Activated T-helper 17 cell treated with anti-CD3 and anti-CD28 coated beads, Interleukin-2, amount 50 U/mL, for 72 hours (primary cell): ENCODE measurements at regions not wholly inside any gene's neighbourhood (a gene's known extent, or its start where the extent isn't known, plus 50 kb on each side); places are given as distances from the start of the nearest gene placed in this dataset.

Experiments
- ATAC-seq: fragments of 150-1000 bp; cut with Tn5 transposase; replicated peaks from 2 replicates; pipeline ENCODE4 v1.10.0; 2021; ENCODE audit warnings: mild to moderate bottlenecking, moderate library complexity
- H3K27ac Mint-ChIP-seq: one replicate; pipeline ENCODE4 v1.8.0; 2022; ENCODE audit warnings: mixed read lengths
- H3K27me3 Mint-ChIP-seq: one replicate; pipeline ENCODE4 v1.8.0; 2022; ENCODE audit warnings: mixed read lengths
- H3K36me3 Mint-ChIP-seq: one replicate; pipeline ENCODE4 v1.8.0; 2022; ENCODE audit warnings: low read depth, mild to moderate bottlenecking, mixed read lengths
- H3K4me1 Mint-ChIP-seq: one replicate; pipeline ENCODE4 v1.8.0; 2022; ENCODE audit warnings: mixed read lengths
- H3K4me3 Mint-ChIP-seq: one replicate; pipeline ENCODE4 v1.8.0; 2022; ENCODE audit warnings: mild to moderate bottlenecking, mixed read lengths
- H3K9me3 Mint-ChIP-seq: one replicate; pipeline ENCODE4 v1.8.0; 2022; ENCODE audit warnings: mixed read lengths

GRCh38 chr11:80432057-80432456 is 991.2 kb upstream of the TENM4 start:
- H3K4me1 Mint-ChIP-seq, result no peaks in the 10 kb centered on the region
- no peaks in the 10 kb centered on the region for H3K27me3 Mint-ChIP-seq
- H3K4me3 Mint-ChIP-seq, result no peak overlapping the region
- no peak overlapping the region for H3K27ac Mint-ChIP-seq
- no peaks in the 10 kb centered on the region for H3K36me3 Mint-ChIP-seq
- peaks cover 24% of the 10 kb centered on the region for H3K9me3 Mint-ChIP-seq
- ATAC-seq, result no peak

GRCh38 chr11:80424012-80424695 is 983.3 kb upstream of the TENM4 start:
- no peaks in the 10 kb centered on the region for H3K27me3 Mint-ChIP-seq
- peaks cover 11% of the 10 kb centered on the region for H3K9me3 Mint-ChIP-seq
- no peaks in the 10 kb centered on the region for H3K36me3 Mint-ChIP-seq
- ATAC-seq, result no peak
- no peak overlapping the region for H3K27ac Mint-ChIP-seq
- no peak overlapping the region for H3K4me3 Mint-ChIP-seq
- no peaks in the 10 kb centered on the region for H3K4me1 Mint-ChIP-seq

GRCh38 chr11:80420374-80420773 is 979.5 kb upstream of the TENM4 start:
- no peak for ATAC-seq
- no peak overlapping the region for H3K27ac Mint-ChIP-seq
- H3K4me1 Mint-ChIP-seq, result no peaks in the 10 kb centered on the region
- no peaks in the 10 kb centered on the region for H3K27me3 Mint-ChIP-seq
- H3K9me3 Mint-ChIP-seq, result peaks cover 14% of the 10 kb centered on the region
- no peaks in the 10 kb centered on the region for H3K36me3 Mint-ChIP-seq
- no peak overlapping the region for H3K4me3 Mint-ChIP-seq

GRCh38 chr11:80417681-80418080 is 976.9 kb upstream of the TENM4 start:
- ATAC-seq, result no peak
- H3K4me1 Mint-ChIP-seq, result no peaks in the 10 kb centered on the region
- no peaks in the 10 kb centered on the region for H3K36me3 Mint-ChIP-seq
- H3K9me3 Mint-ChIP-seq, result peaks cover 15% of the 10 kb centered on the region
- H3K27ac Mint-ChIP-seq, result no peak overlapping the region
- H3K27me3 Mint-ChIP-seq, result no peaks in the 10 kb centered on the region
- H3K4me3 Mint-ChIP-seq, result no peak overlapping the region

- no peak overlapping the region for H3K27ac Mint-ChIP-seq
- no peaks in the 10 kb centered on the region for H3K36me3 Mint-ChIP-seq
- peaks cover 11% of the 10 kb centered on the region for H3K9me3 Mint-ChIP-seq
- ATAC-seq, result no peak
- no peaks in the 10 kb centered on the region for H3K27me3 Mint-ChIP-seq
- no peaks in the 10 kb centered on the region for H3K4me1 Mint-ChIP-seq
- no peak overlapping the region for H3K4me3 Mint-ChIP-seq
Observed at GRCh38 chr11:80415580-80415979, 974.8 kb upstream of the TENM4 start.

GRCh38 chr11:80414181-80415165 is 973.6 kb upstream of the TENM4 start:
- ATAC-seq, result no peak
- no peaks in the 10 kb centered on the region for H3K27me3 Mint-ChIP-seq
- H3K36me3 Mint-ChIP-seq, result no peaks in the 10 kb centered on the region
- no peak overlapping the region for H3K4me3 Mint-ChIP-seq
- peaks cover 13% of the 10 kb centered on the region for H3K9me3 Mint-ChIP-seq
- no peak overlapping the region for H3K27ac Mint-ChIP-seq
- H3K4me1 Mint-ChIP-seq, result no peaks in the 10 kb centered on the region

GRCh38 chr11:80412604-80413003 is 971.8 kb upstream of the TENM4 start:
- H3K36me3 Mint-ChIP-seq, result no peaks in the 10 kb centered on the region
- no peaks in the 10 kb centered on the region for H3K4me1 Mint-ChIP-seq
- H3K27ac Mint-ChIP-seq, result no peak overlapping the region
- no peaks in the 10 kb centered on the region for H3K27me3 Mint-ChIP-seq
- ATAC-seq, result no peak
- H3K9me3 Mint-ChIP-seq, result peaks cover 18% of the 10 kb centered on the region
- no peak overlapping the region for H3K4me3 Mint-ChIP-seq

GRCh38 chr11:80393210-80393609 is 952.4 kb upstream of the TENM4 start:
- no peaks in the 10 kb centered on the region for H3K27me3 Mint-ChIP-seq
- no peak overlapping the region for H3K27ac Mint-ChIP-seq
- no peak for ATAC-seq
- peaks cover 2% of the 10 kb centered on the region for H3K9me3 Mint-ChIP-seq
- H3K4me1 Mint-ChIP-seq, result no peaks in the 10 kb centered on the region
- no peak overlapping the region for H3K4me3 Mint-ChIP-seq
- no peaks in the 10 kb centered on the region for H3K36me3 Mint-ChIP-seq

- Mint-ChIP-seq H3K36me3 (no peaks in the 10 kb centered on the region), H3K27ac (no peak overlapping the region), H3K4me3 (no peak overlapping the region), H3K27me3 (no peaks in the 10 kb centered on the region), H3K4me1 (no peaks in the 10 kb centered on the region), H3K9me3 (peaks cover 10% of the 10 kb centered on the region)
- ATAC-seq, result no peak
Observed at GRCh38 chr11:80390505-80390904, 949.7 kb upstream of the TENM4 start.

GRCh38 chr11:80388536-80388935 is 947.7 kb upstream of the TENM4 start:
- ATAC-seq, result no peak
- Mint-ChIP-seq H3K4me1 (no peaks in the 10 kb centered on the region), H3K27me3 (no peaks in the 10 kb centered on the region), H3K9me3 (peaks cover 15% of the 10 kb centered on the region), H3K36me3 (no peaks in the 10 kb centered on the region), H3K27ac (no peak overlapping the region), H3K4me3 (no peak overlapping the region)

- no peaks in the 10 kb centered on the region for H3K36me3 Mint-ChIP-seq
- no peak overlapping the region for H3K27ac Mint-ChIP-seq
- H3K4me3 Mint-ChIP-seq, result no peak overlapping the region
- no peaks in the 10 kb centered on the region for H3K4me1 Mint-ChIP-seq
- H3K9me3 Mint-ChIP-seq, result peaks cover 18% of the 10 kb centered on the region
- no peaks in the 10 kb centered on the region for H3K27me3 Mint-ChIP-seq
- no peak for ATAC-seq
Observed at GRCh38 chr11:80388130-80388529, 947.3 kb upstream of the TENM4 start.

GRCh38 chr11:80383655-80384054 is 942.8 kb upstream of the TENM4 start:
- Mint-ChIP-seq H3K4me3 (no peak overlapping the region), H3K4me1 (no peaks in the 10 kb centered on the region), H3K36me3 (no peaks in the 10 kb centered on the region), H3K27ac (no peak overlapping the region), H3K9me3 (peaks cover 37% of the 10 kb centered on the region), H3K27me3 (no peaks in the 10 kb centered on the region)
- ATAC-seq, result no peak

GRCh38 chr11:80379620-80380278 is 938.9 kb upstream of the TENM4 start:
- no peak for ATAC-seq
- Mint-ChIP-seq H3K4me1 (no peaks in the 10 kb centered on the region), H3K4me3 (no peak overlapping the region), H3K27me3 (no peaks in the 10 kb centered on the region), H3K36me3 (no peaks in the 10 kb centered on the region), H3K9me3 (peaks cover 29% of the 10 kb centered on the region), H3K27ac (no peak overlapping the region)

GRCh38 chr11:80371931-80372330 is 931.1 kb upstream of the TENM4 start:
- Mint-ChIP-seq H3K4me1 (no peaks in the 10 kb centered on the region), H3K27me3 (no peaks in the 10 kb centered on the region), H3K4me3 (no peak overlapping the region), H3K9me3 (peaks cover 28% of the 10 kb centered on the region), H3K27ac (no peak overlapping the region), H3K36me3 (no peaks in the 10 kb centered on the region)
- no peak for ATAC-seq

- no peak overlapping the region for H3K4me3 Mint-ChIP-seq
- ATAC-seq, result no peak
- no peaks in the 10 kb centered on the region for H3K27me3 Mint-ChIP-seq
- no peaks in the 10 kb centered on the region for H3K4me1 Mint-ChIP-seq
- no peak overlapping the region for H3K27ac Mint-ChIP-seq
- no peaks in the 10 kb centered on the region for H3K36me3 Mint-ChIP-seq
- H3K9me3 Mint-ChIP-seq, result peaks cover 22% of the 10 kb centered on the region
Observed at GRCh38 chr11:80365980-80366379, 925.1 kb upstream of the TENM4 start.
